ENCODE measurements at regions not wholly inside any gene's neighbourhood (a gene's known extent, or its start where the extent isn't known, plus 50 kb on each side); places are given as distances from the start of the nearest gene placed in this dataset.
A peak's percentile ranks its signal among the peaks of the same experiment; 100 is the strongest.
"Not testable (repeated sequence)": the region's sequence is repeated elsewhere in the genome, so short reads cannot be mapped to it uniquely, and the experiment has no call there.

DNA sequence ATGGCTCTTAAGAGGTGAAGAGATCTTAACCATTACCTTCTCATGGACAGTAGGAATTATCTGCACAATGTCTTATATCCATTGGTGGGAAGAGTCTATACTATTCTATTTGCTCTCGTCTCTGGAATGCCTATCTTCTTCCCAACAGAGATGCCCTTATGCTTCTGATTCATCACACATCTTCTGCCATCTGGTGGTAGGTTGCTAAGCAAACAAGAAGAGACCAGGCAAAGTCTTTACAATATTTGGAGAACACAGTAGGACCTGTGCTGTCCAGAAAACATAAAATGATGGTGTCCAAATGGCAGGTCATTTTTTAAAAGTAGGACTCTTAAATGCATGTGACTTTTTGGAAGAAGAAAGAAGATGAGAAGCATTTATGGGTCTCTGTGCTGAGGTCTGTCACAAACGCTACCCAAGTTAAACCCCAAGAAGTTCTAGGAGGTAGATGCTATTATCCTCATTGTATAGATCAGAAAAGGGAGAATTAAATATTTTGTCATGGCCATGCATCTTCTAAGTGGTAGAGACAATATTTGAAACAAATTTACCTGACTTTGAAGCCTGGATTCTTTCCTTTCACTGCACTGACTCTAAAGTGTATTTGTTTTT, 67.8 kb upstream of the NXPH1 start:
- Histone ChIP-seq H3K9me3 (ENCODE audit: severe bottlenecking) (no peaks in the 10 kb centered on the region), H3K4me3 (ENCODE audit: low read depth, low read length) (no peak overlapping the region), H3K36me3 (no peaks in the 10 kb centered on the region), H3K27me3 (ENCODE audit: insufficient read depth, low read depth, severe bottlenecking) (no peaks in the 10 kb centered on the region), H3K27ac (no peak overlapping the region)
- peak; percentile 22 for DNase-seq
- TF ChIP-seq, protein P1, sequence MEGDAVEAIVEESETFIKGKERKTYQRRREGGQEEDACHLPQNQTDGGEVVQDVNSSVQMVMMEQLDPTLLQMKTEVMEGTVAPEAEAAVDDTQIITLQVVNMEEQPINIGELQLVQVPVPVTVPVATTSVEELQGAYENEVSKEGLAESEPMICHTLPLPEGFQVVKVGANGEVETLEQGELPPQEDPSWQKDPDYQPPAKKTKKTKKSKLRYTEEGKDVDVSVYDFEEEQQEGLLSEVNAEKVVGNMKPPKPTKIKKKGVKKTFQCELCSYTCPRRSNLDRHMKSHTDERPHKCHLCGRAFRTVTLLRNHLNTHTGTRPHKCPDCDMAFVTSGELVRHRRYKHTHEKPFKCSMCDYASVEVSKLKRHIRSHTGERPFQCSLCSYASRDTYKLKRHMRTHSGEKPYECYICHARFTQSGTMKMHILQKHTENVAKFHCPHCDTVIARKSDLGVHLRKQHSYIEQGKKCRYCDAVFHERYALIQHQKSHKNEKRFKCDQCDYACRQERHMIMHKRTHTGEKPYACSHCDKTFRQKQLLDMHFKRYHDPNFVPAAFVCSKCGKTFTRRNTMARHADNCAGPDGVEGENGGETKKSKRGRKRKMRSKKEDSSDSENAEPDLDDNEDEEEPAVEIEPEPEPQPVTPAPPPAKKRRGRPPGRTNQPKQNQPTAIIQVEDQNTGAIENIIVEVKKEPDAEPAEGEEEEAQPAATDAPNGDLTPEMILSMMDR (IDR thresholded peaks at IDR 0.05; ENCODE audit: low read depth, low read length) = peak; percentile 56

DNA sequence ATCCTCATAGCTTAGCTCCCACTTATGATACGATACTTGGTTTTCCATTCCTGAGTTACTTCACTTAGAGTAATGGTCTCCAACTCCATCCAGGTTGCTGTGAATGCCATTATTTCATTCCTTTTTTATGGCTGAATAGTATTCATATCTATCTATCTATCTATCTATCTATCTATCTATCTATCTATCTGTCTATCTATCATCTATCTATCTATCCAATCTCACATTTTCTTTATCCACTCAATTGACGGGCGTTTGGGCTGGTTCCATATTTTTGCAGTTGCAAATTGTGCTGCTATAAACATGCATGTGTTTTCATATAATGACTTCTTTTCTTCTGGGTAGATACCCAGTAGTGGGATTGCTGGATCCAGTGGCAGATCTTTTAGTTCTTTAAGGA, 65.4 kb upstream of the NXPH1 start:
- not testable (repeated sequence) for DNase-seq; H3K27ac ChIP-seq; H3K27me3 ChIP-seq (ENCODE audit: insufficient read depth, low read depth, severe bottlenecking); H3K9me3 ChIP-seq (ENCODE audit: severe bottlenecking); H3K4me3 ChIP-seq (ENCODE audit: low read depth, low read length); H3K36me3 ChIP-seq

DNA sequence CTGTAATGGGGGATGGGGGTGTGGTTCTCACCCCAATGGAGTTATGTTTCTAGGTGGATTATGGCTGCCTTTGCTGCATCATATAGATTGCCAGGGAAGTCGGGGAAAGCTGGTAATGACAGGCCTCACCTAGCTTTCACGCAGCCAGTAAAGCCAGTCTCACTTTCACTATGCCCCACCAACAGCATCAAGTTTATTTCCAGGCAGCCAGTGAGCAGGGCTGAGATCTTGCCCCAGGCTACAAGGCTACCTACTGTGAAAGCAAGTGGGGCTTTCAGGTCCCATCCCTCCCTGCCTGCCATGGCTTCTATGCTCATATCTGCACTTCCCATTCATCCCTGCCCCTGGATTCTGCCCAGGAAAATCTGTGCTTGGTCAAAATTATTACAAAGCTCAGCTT, 61.7 kb upstream of the NXPH1 start:
- H3K27me3 ChIP-seq (ENCODE audit: insufficient read depth, low read depth, severe bottlenecking) = no peaks in the 10 kb centered on the region
- TF ChIP-seq, protein P1 (IDR thresholded peaks at IDR 0.05; ENCODE audit: low read depth, low read length) = no peak
- no peak overlapping the region for H3K4me3 ChIP-seq (ENCODE audit: low read depth, low read length)
- H3K27ac ChIP-seq = no peak overlapping the region
- H3K36me3 ChIP-seq = no peaks in the 10 kb centered on the region
- no peak for DNase-seq
- no peaks in the 10 kb centered on the region for H3K9me3 ChIP-seq (ENCODE audit: severe bottlenecking)

DNA sequence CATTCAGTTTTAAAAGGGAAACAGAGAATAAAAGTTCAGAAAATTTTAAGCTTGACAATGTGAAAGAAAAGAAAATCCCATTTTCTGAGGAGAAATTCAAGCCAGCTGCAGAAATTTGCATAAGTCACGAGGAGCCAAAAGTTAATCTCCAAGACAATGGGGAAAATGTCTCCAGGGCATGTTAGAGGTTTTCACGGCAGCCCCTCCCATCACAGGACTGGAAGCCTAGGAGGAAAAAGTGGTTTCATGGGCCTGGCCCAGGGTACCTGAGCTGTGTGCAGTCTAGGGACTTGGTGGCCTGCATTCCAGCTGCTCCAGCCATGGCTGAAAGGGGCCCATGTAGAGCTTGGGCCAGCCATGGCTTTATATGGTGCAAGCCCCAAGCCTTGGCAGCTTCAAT, 59.6 kb upstream of the NXPH1 start:
- TF ChIP-seq, protein P1 (IDR thresholded peaks at IDR 0.05; ENCODE audit: low read depth, low read length) = no peak
- no peaks in the 10 kb centered on the region for H3K36me3 ChIP-seq
- H3K27me3 ChIP-seq (ENCODE audit: insufficient read depth, low read depth, severe bottlenecking) = no peaks in the 10 kb centered on the region
- H3K27ac ChIP-seq = no peak overlapping the region
- H3K9me3 ChIP-seq (ENCODE audit: severe bottlenecking) = no peaks in the 10 kb centered on the region
- H3K4me3 ChIP-seq (ENCODE audit: low read depth, low read length) = no peak overlapping the region
- DNase-seq = no peak

DNA sequence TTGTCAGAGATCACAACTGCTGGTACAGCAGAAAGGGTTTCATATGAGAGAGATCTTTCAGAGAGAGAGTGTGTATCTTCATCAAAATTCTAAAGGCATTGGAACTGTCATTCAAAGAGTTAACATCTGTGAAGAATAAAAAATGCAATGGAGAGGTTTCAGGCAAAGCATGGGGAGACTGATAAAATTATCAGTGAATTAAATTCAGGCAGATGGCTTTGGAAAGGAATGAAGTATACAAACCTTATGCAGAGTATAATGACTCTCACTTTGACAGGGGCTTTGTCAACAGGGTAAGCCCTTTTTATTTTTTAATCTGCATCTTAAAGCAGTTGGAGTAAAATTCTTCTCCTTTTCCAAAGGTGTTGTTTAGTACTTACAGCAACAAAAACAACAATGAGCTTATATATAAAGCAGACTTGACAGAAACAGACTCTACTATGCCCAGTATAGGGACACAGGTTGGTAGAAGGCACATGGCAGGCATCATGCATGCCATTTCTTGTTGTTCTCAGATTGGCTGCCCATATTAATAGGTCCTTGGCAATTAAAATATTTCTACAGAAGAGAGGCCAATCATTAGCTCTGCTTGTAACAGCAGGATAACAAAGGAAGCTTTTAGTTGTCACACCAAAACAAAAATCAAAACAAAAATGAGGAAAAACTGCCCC, 54.9 kb upstream of the NXPH1 start:
- H3K9me3 ChIP-seq (ENCODE audit: severe bottlenecking) = no peaks in the 10 kb centered on the region
- H3K27me3 ChIP-seq (ENCODE audit: insufficient read depth, low read depth, severe bottlenecking) = no peaks in the 10 kb centered on the region
- DNase-seq = no peak
- no peak overlapping the region for H3K4me3 ChIP-seq (ENCODE audit: low read depth, low read length)
- TF ChIP-seq, protein P1 (IDR thresholded peaks at IDR 0.05; ENCODE audit: low read depth, low read length) = no peak
- H3K36me3 ChIP-seq = no peaks in the 10 kb centered on the region
- H3K27ac ChIP-seq = no peak overlapping the region

DNA sequence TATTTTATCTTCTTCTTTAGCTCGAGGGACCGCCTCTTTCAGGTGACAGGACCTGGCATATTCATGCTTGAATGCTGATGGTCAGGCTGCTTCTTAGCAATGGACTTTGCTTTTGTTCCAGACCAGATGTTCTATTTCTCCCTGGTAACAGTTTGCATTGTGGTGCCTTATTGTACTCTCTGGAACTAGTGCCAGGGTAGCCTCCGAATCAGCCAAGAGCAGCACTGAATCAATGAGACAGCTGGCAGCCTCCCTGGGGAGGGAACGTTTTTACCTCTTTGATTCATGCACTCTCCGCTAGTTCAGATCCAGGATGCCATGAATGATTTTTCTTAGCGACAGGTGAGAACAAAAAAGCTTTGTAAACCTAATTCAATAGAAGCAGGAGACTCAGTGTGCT, 54.1 kb upstream of the NXPH1 start:
- H3K27ac ChIP-seq = no peak overlapping the region
- DNase-seq = no peak
- TF ChIP-seq, protein P1 (IDR thresholded peaks at IDR 0.05; ENCODE audit: low read depth, low read length) = no peak
- H3K36me3 ChIP-seq = no peaks in the 10 kb centered on the region
- no peaks in the 10 kb centered on the region for H3K9me3 ChIP-seq (ENCODE audit: severe bottlenecking)
- H3K27me3 ChIP-seq (ENCODE audit: insufficient read depth, low read depth, severe bottlenecking) = no peaks in the 10 kb centered on the region
- no peak overlapping the region for H3K4me3 ChIP-seq (ENCODE audit: low read depth, low read length)

Data from WERI-Rb-1 (cell line).